ENCODE measurements at regions not wholly inside any gene's neighbourhood (a gene's known extent, or its start where the extent isn't known, plus 50 kb on each side); places are given as distances from the start of the nearest gene placed in this dataset.

DNA sequence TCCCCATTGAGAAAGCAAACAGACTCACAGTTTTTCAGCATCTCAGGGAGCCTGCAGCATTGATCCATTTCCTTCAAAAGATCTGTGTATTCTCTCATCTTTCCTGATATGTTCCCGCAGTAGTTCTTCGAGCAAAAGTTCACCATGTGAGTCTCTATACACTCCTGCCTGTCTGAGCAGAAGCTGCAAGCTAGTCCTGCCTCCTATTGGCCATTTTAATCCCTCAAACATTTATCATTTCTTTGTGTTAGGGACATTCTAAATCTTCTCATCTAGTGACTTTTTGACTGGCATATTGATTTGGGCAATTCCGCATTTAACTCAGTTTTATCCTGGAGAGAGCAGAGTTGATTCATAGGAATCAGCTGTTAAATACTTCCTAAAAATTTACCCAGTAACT lies 660.4 kb upstream of the KLF12 start:
- no peak for DNase-seq (ENCODE audit: extremely low read depth, low read depth)
- TF ChIP-seq, protein P1, sequence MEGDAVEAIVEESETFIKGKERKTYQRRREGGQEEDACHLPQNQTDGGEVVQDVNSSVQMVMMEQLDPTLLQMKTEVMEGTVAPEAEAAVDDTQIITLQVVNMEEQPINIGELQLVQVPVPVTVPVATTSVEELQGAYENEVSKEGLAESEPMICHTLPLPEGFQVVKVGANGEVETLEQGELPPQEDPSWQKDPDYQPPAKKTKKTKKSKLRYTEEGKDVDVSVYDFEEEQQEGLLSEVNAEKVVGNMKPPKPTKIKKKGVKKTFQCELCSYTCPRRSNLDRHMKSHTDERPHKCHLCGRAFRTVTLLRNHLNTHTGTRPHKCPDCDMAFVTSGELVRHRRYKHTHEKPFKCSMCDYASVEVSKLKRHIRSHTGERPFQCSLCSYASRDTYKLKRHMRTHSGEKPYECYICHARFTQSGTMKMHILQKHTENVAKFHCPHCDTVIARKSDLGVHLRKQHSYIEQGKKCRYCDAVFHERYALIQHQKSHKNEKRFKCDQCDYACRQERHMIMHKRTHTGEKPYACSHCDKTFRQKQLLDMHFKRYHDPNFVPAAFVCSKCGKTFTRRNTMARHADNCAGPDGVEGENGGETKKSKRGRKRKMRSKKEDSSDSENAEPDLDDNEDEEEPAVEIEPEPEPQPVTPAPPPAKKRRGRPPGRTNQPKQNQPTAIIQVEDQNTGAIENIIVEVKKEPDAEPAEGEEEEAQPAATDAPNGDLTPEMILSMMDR (IDR thresholded peaks at IDR 0.05; ENCODE audit: low read depth, low read length) = no peak; the same call in 1 of the 2 replicates

DNA sequence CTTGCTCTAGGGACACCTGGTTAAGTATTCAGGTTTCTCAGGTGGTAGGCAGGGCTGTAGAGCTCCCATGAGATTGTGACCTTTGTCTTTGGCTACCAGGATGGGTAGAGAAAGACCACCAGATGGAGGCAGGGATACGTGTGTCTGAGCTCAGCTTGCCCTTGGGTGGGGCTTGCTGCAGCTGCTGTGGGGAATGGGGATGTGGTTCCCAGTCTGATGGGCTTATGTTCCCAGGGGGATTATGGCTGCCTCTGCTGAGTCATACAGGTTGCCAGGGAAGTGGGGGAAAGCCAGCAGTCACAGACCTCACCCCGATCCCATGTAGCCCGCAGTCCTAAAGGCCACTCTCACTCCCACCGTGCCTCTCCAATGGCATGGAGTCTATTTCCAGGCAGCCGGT lies 659.9 kb upstream of the KLF12 start:
- TF ChIP-seq, protein P1 (IDR thresholded peaks at IDR 0.05; ENCODE audit: low read depth, low read length) = no peak
- DNase-seq (ENCODE audit: extremely low read depth, low read depth) = no peak

DNA sequence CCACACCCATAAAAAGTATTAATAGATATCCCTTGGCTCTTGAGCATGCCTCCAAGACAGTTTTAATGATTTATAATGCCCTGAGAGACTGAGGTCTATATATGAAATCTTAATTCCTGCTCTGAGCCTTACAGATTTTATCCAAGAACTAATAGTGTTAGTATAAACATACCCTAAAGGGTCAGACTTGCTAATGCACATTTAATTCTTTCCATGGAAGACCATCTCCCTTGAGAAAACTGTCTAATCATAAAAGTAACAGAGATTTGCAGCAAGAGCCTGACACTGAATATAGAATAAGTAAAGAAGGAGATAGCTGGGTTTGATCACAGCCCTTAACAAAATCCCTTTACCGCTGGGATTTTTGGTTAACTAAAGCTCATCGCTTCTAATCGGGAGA lies 650.8 kb upstream of the KLF12 start:
- TF ChIP-seq, protein P1 (IDR thresholded peaks at IDR 0.05; ENCODE audit: low read depth, low read length) = no peak
- no peak for DNase-seq (ENCODE audit: extremely low read depth, low read depth)

DNA sequence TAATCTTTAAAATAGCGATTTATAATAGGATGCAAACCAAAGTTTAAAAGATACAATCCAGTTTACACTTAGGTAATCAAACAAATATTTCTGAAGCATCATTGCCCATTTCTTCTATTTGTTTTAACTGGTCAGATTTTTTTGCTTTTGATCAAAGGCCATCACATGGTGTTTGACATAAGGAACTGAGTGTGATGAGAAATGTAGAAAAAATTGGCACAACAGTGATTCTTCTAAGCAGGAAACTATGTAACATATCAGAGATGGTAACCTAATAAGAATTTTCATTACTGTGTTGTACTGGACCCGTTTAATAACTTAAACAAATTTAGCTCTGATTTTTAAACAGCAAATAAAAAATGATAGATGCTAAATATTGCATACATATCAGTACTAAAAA lies 644.7 kb upstream of the KLF12 start:
- TF ChIP-seq, protein P1 (IDR thresholded peaks at IDR 0.05; ENCODE audit: low read depth, low read length) = no peak
- no peak for DNase-seq (ENCODE audit: extremely low read depth, low read depth)

DNA sequence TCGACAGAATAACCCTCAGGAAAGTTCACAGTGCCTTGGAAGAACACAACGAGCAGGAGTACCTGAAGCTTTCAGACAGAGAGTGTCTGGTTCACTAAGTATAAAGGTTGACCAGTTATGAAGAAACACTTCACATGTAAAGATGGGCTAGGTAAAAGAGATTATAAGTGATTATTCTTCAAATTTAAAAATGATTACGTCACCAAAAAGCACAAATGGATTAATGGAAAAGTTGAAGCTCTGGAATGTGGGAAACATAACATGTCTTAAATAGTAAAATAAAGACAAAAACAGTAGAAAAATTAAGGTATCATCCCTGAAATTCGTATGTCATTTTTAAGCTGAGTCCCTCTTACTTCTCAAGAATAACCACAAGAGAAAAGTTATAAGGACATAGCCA lies 643.9 kb upstream of the KLF12 start:
- no peak for DNase-seq (ENCODE audit: extremely low read depth, low read depth)
- TF ChIP-seq, protein P1 (IDR thresholded peaks at IDR 0.05; ENCODE audit: low read depth, low read length) = no peak

DNA sequence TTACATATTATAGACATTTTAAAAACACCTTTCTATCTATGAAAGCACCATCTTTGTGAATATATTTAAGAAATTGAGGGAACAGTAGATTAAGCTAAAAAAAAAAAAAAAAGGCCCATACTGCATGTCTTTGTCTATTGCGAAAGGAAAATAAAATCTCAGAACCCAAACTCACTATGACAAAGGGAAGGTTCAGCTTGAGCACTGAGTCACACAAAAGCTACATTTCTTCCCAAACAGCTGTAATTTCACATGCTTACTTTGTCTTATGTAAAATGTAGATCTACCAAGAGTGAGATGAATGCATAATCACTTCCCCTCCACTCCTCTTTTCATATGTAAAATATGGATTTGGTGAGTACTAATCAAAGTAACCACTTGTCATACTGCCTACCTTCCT lies 640.1 kb upstream of the KLF12 start:
- TF ChIP-seq, protein P1 (IDR thresholded peaks at IDR 0.05; ENCODE audit: low read depth, low read length) = no peak
- DNase-seq (ENCODE audit: extremely low read depth, low read depth) = no peak

DNA sequence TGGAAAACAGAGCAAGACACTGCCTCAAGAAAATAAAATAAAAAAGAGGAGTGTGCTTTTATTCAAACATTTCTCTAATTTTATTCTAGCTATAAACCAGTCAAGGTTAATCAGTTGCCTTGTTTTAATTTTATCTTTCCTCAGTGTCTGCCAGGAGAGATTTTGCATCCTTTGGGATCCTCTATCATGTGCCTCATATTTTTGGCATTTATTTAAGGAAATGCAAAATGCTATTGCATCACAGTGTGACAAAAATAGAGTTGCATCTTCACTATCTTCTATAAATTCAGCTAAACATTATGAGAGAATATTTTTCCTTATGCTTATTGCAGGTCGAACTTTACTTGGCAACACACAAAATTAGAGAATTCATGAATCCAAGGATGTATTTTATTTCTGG lies 639.0 kb upstream of the KLF12 start:
- TF ChIP-seq, protein P1 (IDR thresholded peaks at IDR 0.05; ENCODE audit: low read depth, low read length) = no peak
- DNase-seq (ENCODE audit: extremely low read depth, low read depth) = no peak

Measured in AG09319 (cell line).